A549 (cell line): ENCODE measurements at regions not wholly inside any gene's neighbourhood (a gene's known extent, or its start where the extent isn't known, plus 50 kb on each side); places are given as distances from the start of the nearest gene placed in this dataset.

Source experiments
- ATAC-seq, 2 experiments: fragments of 200-7000 bp in 1 of 2; fragments of >200 bp in 1 of 2; cut with Nextera tagmentation in 1 of 2; cut with Tn5 transposase in 1 of 2; 3 replicates each; pipeline versions ENCODE4 v1.8.0 to v1.9.1; 2018 to 2020; ENCODE audit warnings: mild to moderate bottlenecking in 1 of 2, moderate library complexity in 1 of 2
- CTCF ChIA-PET: fragments of 300-600 bp; sonication (Branson Sonifier 250); formaldehyde crosslinking; extraction: SDS; loops from one replicate; lab custom pipeline; 2021; ENCODE audit warnings: antibody characterized with exemption, inconsistent platforms; lab: Yijun Ruan, JAX
- POLR2A ChIA-PET: fragments of 350-600 bp; formaldehyde crosslinking; extraction: SDS; loops from one replicate; lab custom pipeline; 2021; ENCODE audit warnings: antibody characterized with exemption, inconsistent platforms; lab: Yijun Ruan, JAX
- DNase-seq, 2 experiments: peaks; one replicate each; pipeline versions ENCODE4 v3.0.0 to v3.0.0-alpha.2; 2011 to 2016; ENCODE audit warnings: low read depth in 1 of 2, low spot score in 1 of 2
- FAIRE-seq: peaks from 2 replicates; lab custom pipeline; 2011; peaks lifted over from hg19 to GRCh38; lab: Jason Lieb, UNC
- H3K27ac ChIP-seq, 2 experiments: fragments of >200 bp; sonication (Bioruptor Twin); formaldehyde crosslinking; 3 replicates each; pipeline ENCODE4 v1.5.1; 2016 to 2017
- H3K4me1 ChIP-seq: fragments of >200 bp; sonication (Bioruptor Twin); formaldehyde crosslinking; 3 replicates; pipeline ENCODE4 v1.6.1; 2016
- H3K4me2 ChIP-seq: fragments of >200 bp; sonication (Bioruptor Twin); formaldehyde crosslinking; 3 replicates; pipeline ENCODE4 v1.6.1; 2016
- H3K4me3 ChIP-seq: fragments of >200 bp; sonication (Bioruptor Twin); formaldehyde crosslinking; 3 replicates; pipeline ENCODE4 v1.5.1; 2016
- H3K9me3 ChIP-seq: fragments of >200 bp; sonication (Bioruptor Twin); formaldehyde crosslinking; 3 replicates; pipeline ENCODE4 v1.6.1; 2016
- ATOH8 ChIP-seq: fragments of 250-450 bp; sonication (Bioruptor Pico); IDR thresholded peaks from 2 replicates; pipeline ENCODE4 v1.5.0; 2020; ENCODE audit warnings: low read depth, mild to moderate bottlenecking, moderate library complexity
- BHLHE40 ChIP-seq: IDR thresholded peaks from 2 replicates; pipeline ENCODE4 v1.6.1; 2012; ENCODE audit warnings: low read depth, low read length, inconsistent platforms
- CEBPB ChIP-seq, 2 experiments: fragments of >200 bp in 1 of 2; sonication (Bioruptor Twin) in 1 of 2; formaldehyde crosslinking in 1 of 2; IDR thresholded peaks; 2 replicates each; pipeline ENCODE4 v1.6.1; 2012 to 2016
- CHD2 ChIP-seq: fragments of 150-350 bp; IDR thresholded peaks from 2 replicates; pipeline ENCODE4 v1.6.1; 2014; ENCODE audit warnings: low read length; ENCODE audit not compliant: partially characterized antibody
- EHMT2 ChIP-seq: fragments of 200-600 bp; sonication (generic); IDR thresholded peaks from 2 replicates; pipeline ENCODE4 v1.6.1; 2016; ENCODE audit warnings: antibody characterized with exemption, low read depth, mild to moderate bottlenecking, moderate library complexity
- FOSB ChIP-seq: fragments of 250-450 bp; sonication (Bioruptor Pico); IDR thresholded peaks from 2 replicates; pipeline ENCODE4 v1.5.0; 2020; ENCODE audit warnings: mild to moderate bottlenecking, moderate library complexity
- FOSL2 ChIP-seq, 2 experiments: fragments of 450-650 bp in 1 of 2; fragments of >200 bp in 1 of 2; sonication (Bioruptor Twin) in 1 of 2; formaldehyde crosslinking; IDR thresholded peaks; 2 replicates each; pipeline versions ENCODE4 v1.5.0 to v1.6.1; 2016 to 2020; ENCODE audit warnings: mild to moderate bottlenecking in 1 of 2, moderate library complexity in 1 of 2
- HEYL ChIP-seq: fragments of 250-450 bp; sonication (Bioruptor Pico); IDR thresholded peaks from 2 replicates; pipeline ENCODE4 v1.8.0; 2021; ENCODE audit warnings: mild to moderate bottlenecking, moderate library complexity
- HMGXB4 ChIP-seq: fragments of 250-450 bp; sonication (Bioruptor Pico); IDR thresholded peaks from 2 replicates; pipeline ENCODE4 v1.5.0; 2021; ENCODE audit warnings: mild to moderate bottlenecking, moderate library complexity, borderline replicate concordance
- HOXA7 ChIP-seq: fragments of 250-450 bp; sonication (Bioruptor Pico); IDR thresholded peaks from 2 replicates; pipeline ENCODE4 v1.5.0; 2020; ENCODE audit warnings: mild to moderate bottlenecking, moderate library complexity
- HOXB5 ChIP-seq: fragments of 250-450 bp; sonication (Bioruptor Pico); IDR thresholded peaks from 2 replicates; pipeline ENCODE4 v1.5.0; 2020; ENCODE audit warnings: mild to moderate bottlenecking, moderate library complexity
- KDM5A ChIP-seq: fragments of 200-600 bp; sonication (generic); IDR thresholded peaks from 2 replicates; pipeline ENCODE4 v1.6.1; 2016; ENCODE audit warnings: antibody characterized with exemption, mild to moderate bottlenecking
- MAX ChIP-seq: IDR thresholded peaks from 2 replicates; pipeline ENCODE4 v1.6.1; 2012
- MAZ ChIP-seq: fragments of 150-350 bp; IDR thresholded peaks from 2 replicates; pipeline ENCODE4 v1.6.1; 2014; ENCODE audit warnings: antibody characterized with exemption, low read depth, low read length, borderline replicate concordance
- NR3C1 ChIP-seq: fragments of >200 bp; sonication (Bioruptor Twin); formaldehyde crosslinking; IDR thresholded peaks from 3 replicates; pipeline ENCODE4 v1.6.1; 2017
- PBX3 ChIP-seq: IDR thresholded peaks from 2 replicates; pipeline ENCODE4 v1.6.1; 2012
- POLR2AphosphoS2 ChIP-seq: conservative IDR thresholded peaks from 2 replicates; pipeline ENCODE4 v1.6.1; 2012; ENCODE audit warnings: low read length, improper control_type of control experiment, inconsistent platforms
- RAD21 ChIP-seq, 2 experiments: fragments of >200 bp in 1 of 2; sonication (Bioruptor Twin) in 1 of 2; formaldehyde crosslinking in 1 of 2; IDR thresholded peaks in 1 of 2; conservative IDR thresholded peaks in 1 of 2; 2 replicates in 1 of 2; 3 replicates in 1 of 2; pipeline ENCODE4 v1.6.1; 2012 to 2018; ENCODE audit warnings: inconsistent platforms in 1 of 2
- REST ChIP-seq: fragments of 200-600 bp; sonication (generic); IDR thresholded peaks from 2 replicates; pipeline ENCODE4 v1.6.1; 2016; ENCODE audit warnings: antibody characterized with exemption, mild to moderate bottlenecking, moderate library complexity
- RNF2 ChIP-seq: fragments of 200-600 bp; sonication (generic); IDR thresholded peaks from 2 replicates; pipeline ENCODE4 v1.6.1; 2016; ENCODE audit warnings: low read depth, mild to moderate bottlenecking, antibody characterized with exemption, moderate library complexity, borderline replicate concordance
- SMC3 ChIP-seq: fragments of >200 bp; sonication (Bioruptor Twin); formaldehyde crosslinking; IDR thresholded peaks from 3 replicates; pipeline ENCODE4 v1.6.1; 2018; ENCODE audit warnings: inconsistent platforms
- ZC3H11A ChIP-seq: fragments of 450-650 bp; IDR thresholded peaks from 2 replicates; pipeline ENCODE4 v1.6.1; 2014; ENCODE audit warnings: antibody characterized with exemption, mild to moderate bottlenecking
- WGBS: methylation state at CpG from one replicate; pipeline ENCODE4 v1.1.6; 2017; ENCODE audit errors: missing lambda C conversion rate; 5-methylcytosine and 5-hydroxymethylcytosine counted together

GRCh38 chr4:86542319-86543027 is 51.6 kb upstream of the PTPN13 start (continued):
- no peak for TF ChIP-seq MAX
- TF ChIP-seq MAZ, result no peak
- TF ChIP-seq CEBPB (IDR thresholded peaks at IDR 0.05), result no peak
- TF ChIP-seq RNF2, result no peak
- TF ChIP-seq, all 56 proteins: peak for 0

GRCh38 chr4:86543080-86543479 is 51.0 kb upstream of the PTPN13 start:
- H3K9me3 ChIP-seq, result no peaks in the 10 kb centered on the region
- no peak for TF ChIP-seq PBX3
- POLR2A ChIA-PET, result no interaction called here
- H3K4me1 ChIP-seq, result no peaks in the 10 kb centered on the region
- H3K4me3 ChIP-seq, result no peak overlapping the region
- ATAC-seq (no peak), DNase-seq (no peak), FAIRE-seq (no peak)
- H3K4me2 ChIP-seq, result no peak overlapping the region
- 50% methylated on average over 3 of the region's 3 CpGs for WGBS
- no peak overlapping the region for H3K27ac ChIP-seq
- CTCF ChIA-PET, result interaction anchor here (0.5 to 1.3 kb wide), 3 partner anchors 11 to 238 kb away, joined by 3 read pairs; no protein-coding TSS in a partner anchor

GRCh38 chr4:86543560-86544309 is 50.4 kb upstream of the PTPN13 start:
- DNase-seq (no peak), FAIRE-seq (no peak), ATAC-seq (no peak)
- Histone ChIP-seq H3K9me3 (no peaks in the 10 kb centered on the region), H3K4me3 (no peak overlapping the region), H3K27ac (no peak overlapping the region), H3K4me2 (no peak overlapping the region), H3K4me1 (no peaks in the 10 kb centered on the region)
- ChIA-PET POLR2A (no interaction called here), CTCF (interaction anchor here (1.2 to 1.3 kb wide), 2 partner anchors 12 to 45 kb away, joined by 3 read pairs; no protein-coding TSS in a partner anchor)
- 56% methylated on average over 2 of the region's 2 CpGs for WGBS
- TF ChIP-seq CEBPB (IDR thresholded peaks at IDR 0.05) (no peak), FOSB (no peak), HMGXB4 (no peak), CHD2 (no peak), ATOH8 (no peak), HEYL (no peak), EHMT2 (no peak), POLR2AphosphoS2 (no peak), NR3C1 (no peak)

- no peak for FAIRE-seq
- no peak for ATAC-seq
- DNase-seq, result no peak
- Histone ChIP-seq H3K4me1 (no peaks in the 10 kb centered on the region), H3K9me3 (no peaks in the 10 kb centered on the region), H3K4me2 (no peak overlapping the region), H3K27ac (no peak overlapping the region), H3K4me3 (no peak overlapping the region)
- ChIA-PET CTCF (interaction anchor here (1.3 kb wide), 1 partner anchor 46 kb away, joined by 3 read pairs; no protein-coding TSS in a partner anchor), POLR2A (no interaction called here)
- no peak for TF ChIP-seq KDM5A
- no peak for TF ChIP-seq FOSL2 (IDR thresholded peaks at IDR 0.05)
- no peak for TF ChIP-seq FOSL2 (CRISPR knock-in tag; IDR thresholded peaks at IDR 0.05)
- TF ChIP-seq CEBPB (IDR thresholded peaks at IDR 0.05), result no peak
- TF ChIP-seq RAD21 (conservative IDR thresholded peaks at IDR 0.05 in 1 of 2, IDR thresholded peaks at IDR 0.05 in 1 of 2), result no peak
- TF ChIP-seq ZC3H11A, result no peak
- TF ChIP-seq BHLHE40, result no peak
- TF ChIP-seq FOSB, result no peak
- TF ChIP-seq REST, result no peak
- no peak for TF ChIP-seq HOXB5 (CRISPR knock-in tag)
- no peak for TF ChIP-seq SMC3
- TF ChIP-seq HOXA7, result no peak
- 43% methylated on average over 2 of the region's 2 CpGs for WGBS
These were observed 49.7 kb upstream of the PTPN13 start for GRCh38 chr4:86544310-86544966.
